IMR-90 (cell line): ENCODE measurements at regions not wholly inside any gene's neighbourhood (a gene's known extent, or its start where the extent isn't known, plus 50 kb on each side); places are given as distances from the start of the nearest gene placed in this dataset.

ENCODE experiments used
- ATAC-seq: fragments of 200-7000 bp; cut with Tn5 transposase; 2 replicates; pipeline ENCODE4 v1.9.1; 2020; ENCODE audit warnings: low read depth, mild to moderate bottlenecking, moderate library complexity
- BruUV-seq: library from RNA; stranded (reverse); fragments of 400-500 nt; replicated peaks from 2 replicates; lab custom pipeline; 2021; lab: Mats Ljungman, UMichigan
- CTCF ChIA-PET: fragments of 300-600 bp; formaldehyde crosslinking; extraction: SDS; loops from one replicate; lab custom pipeline; 2021; ENCODE audit warnings: antibody characterized with exemption; lab: Yijun Ruan, JAX
- POLR2A ChIA-PET: fragments of 300-600 bp; sonication (Branson Sonifier 250); formaldehyde crosslinking; loops from one replicate; lab custom pipeline; 2022; ENCODE audit warnings: antibody characterized with exemption; ENCODE audit not compliant: unreplicated experiment; lab: Charles Lee
- DNase-seq: peaks from one replicate; pipeline ENCODE4 v3.0.0; 2013
- H2AFZ ChIP-seq: replicated peaks from 2 replicates; pipeline ENCODE3; 2013; ENCODE audit warnings: low read length, mild to moderate bottlenecking; ENCODE audit not compliant: poor library complexity
- H2AK5ac ChIP-seq: 2 replicates; pipeline ENCODE4 v1.6.1; 2013; ENCODE audit warnings: low read depth, low read length, inconsistent platforms
- H2AK9ac ChIP-seq: replicated peaks from 2 replicates; pipeline ENCODE3; 2013; ENCODE audit warnings: mild to moderate bottlenecking, low read depth, low read length, moderate library complexity; ENCODE audit not compliant: poor library complexity
- H2BK120ac ChIP-seq: 2 replicates; pipeline ENCODE4 v1.6.1; 2013; ENCODE audit warnings: low read depth, low read length, inconsistent platforms
- H2BK15ac ChIP-seq: 3 replicates; pipeline ENCODE4 v1.6.1; 2013; ENCODE audit warnings: low read depth, low read length, inconsistent platforms
- H2BK20ac ChIP-seq: 2 replicates; pipeline ENCODE4 v1.6.1; 2013; ENCODE audit warnings: low read depth, mild to moderate bottlenecking, inconsistent platforms, low read length, moderate library complexity
- H2BK5ac ChIP-seq: 2 replicates; pipeline ENCODE4 v1.6.1; 2013; ENCODE audit warnings: mild to moderate bottlenecking, low read depth, low read length, inconsistent platforms; ENCODE audit not compliant: poor library complexity, severe bottlenecking
- H3K14ac ChIP-seq: replicated peaks from 2 replicates; pipeline ENCODE4 v1.6.1; 2013; ENCODE audit warnings: low read depth, low read length, inconsistent platforms
- H3K18ac ChIP-seq: 2 replicates; pipeline ENCODE4 v1.6.1; 2013; ENCODE audit warnings: low read depth, low read length, control low read depth
- H3K23ac ChIP-seq: 2 replicates; pipeline ENCODE4 v1.6.1; 2013; ENCODE audit warnings: low read depth, low read length, inconsistent platforms
- H3K27ac ChIP-seq: 2 replicates; pipeline ENCODE4 v1.5.1; 2013; ENCODE audit warnings: mild to moderate bottlenecking, control low read depth, low read length; ENCODE audit not compliant: insufficient read depth
- H3K27me3 ChIP-seq: 2 replicates; pipeline ENCODE4 v1.6.1; 2013; ENCODE audit warnings: low read length; ENCODE audit not compliant: control insufficient read depth, insufficient read depth
- H3K36me3 ChIP-seq: 2 replicates; pipeline ENCODE4 v1.6.1; 2013; ENCODE audit warnings: low read length, mixed read lengths; ENCODE audit not compliant: control insufficient read depth, insufficient read depth
- H3K4ac ChIP-seq: 2 replicates; pipeline ENCODE4 v1.6.1; 2013; ENCODE audit warnings: low read depth, low read length, inconsistent platforms
- H3K4me1 ChIP-seq: 2 replicates; pipeline ENCODE4 v1.6.1; 2013; ENCODE audit warnings: low read length, mixed read lengths; ENCODE audit not compliant: control insufficient read depth, insufficient read depth
- H3K4me2 ChIP-seq: 2 replicates; pipeline ENCODE4 v1.6.1; 2013; ENCODE audit warnings: low read depth, mild to moderate bottlenecking, control low read depth, low read length, moderate library complexity
- H3K4me3 ChIP-seq: 2 replicates; pipeline ENCODE4 v1.5.1; 2013; ENCODE audit warnings: low read depth, mild to moderate bottlenecking, control low read depth, low read length, moderate library complexity; ENCODE audit not compliant: insufficient read depth
- H3K56ac ChIP-seq: 2 replicates; pipeline ENCODE4 v1.6.1; 2013; ENCODE audit warnings: low read length, inconsistent platforms; ENCODE audit not compliant: insufficient read depth; ENCODE audit errors: extremely low read depth
- H3K79me1 ChIP-seq, 2 experiments: 2 replicates each; pipeline ENCODE4 v1.6.1; 2013; ENCODE audit warnings: low read length in 2 of 2, inconsistent platforms in 1 of 2, low read depth in 1 of 2
- H3K9ac ChIP-seq: 2 replicates; pipeline ENCODE4 v1.6.1; 2013; ENCODE audit warnings: low read depth, low read length, control low read depth
- H3K9me1 ChIP-seq: 2 replicates; pipeline ENCODE4 v1.6.1; 2013; ENCODE audit warnings: low read length, inconsistent platforms; ENCODE audit not compliant: insufficient read depth
- H3K9me3 ChIP-seq: 2 replicates; pipeline ENCODE4 v1.6.1; 2013; ENCODE audit warnings: low read length; ENCODE audit not compliant: control insufficient read depth, insufficient read depth
- H4K20me1 ChIP-seq: 2 replicates; pipeline ENCODE4 v1.6.1; 2013; ENCODE audit warnings: low read length, inconsistent platforms; ENCODE audit not compliant: insufficient read depth
- H4K5ac ChIP-seq: 2 replicates; pipeline ENCODE4 v1.6.1; 2013; ENCODE audit warnings: mild to moderate bottlenecking, low read depth, low read length, control low read depth
- H4K8ac ChIP-seq, 2 experiments: 2 replicates each; pipeline ENCODE4 v1.6.1; 2013; ENCODE audit warnings: low read depth in 2 of 2, low read length in 2 of 2, control low read depth in 1 of 2, inconsistent platforms in 1 of 2
- H4K91ac ChIP-seq: 2 replicates; pipeline ENCODE4 v1.6.1; 2013; ENCODE audit warnings: low read depth, low read length, inconsistent platforms; ENCODE audit not compliant: insufficient read depth
- BHLHE40 ChIP-seq: fragments of 150-350 bp; IDR thresholded peaks from 2 replicates; pipeline ENCODE4 v1.6.1; 2016; ENCODE audit warnings: mild to moderate bottlenecking, low read depth, low read length
- CEBPB ChIP-seq: IDR thresholded peaks from 2 replicates; pipeline ENCODE4 v1.6.1; 2012; ENCODE audit warnings: low read depth, low read length, improper control_type of control experiment
- CHD1 ChIP-seq: IDR thresholded peaks from 2 replicates; pipeline ENCODE4 v1.6.1; 2012; ENCODE audit warnings: low read depth, low read length, improper control_type of control experiment
- FOS ChIP-seq: fragments of 150-350 bp; IDR thresholded peaks from 2 replicates; pipeline ENCODE4 v1.6.1; 2016; ENCODE audit warnings: low read depth, low read length
- MAFK ChIP-seq: IDR thresholded peaks from 2 replicates; pipeline ENCODE4 v1.6.1; 2012; ENCODE audit warnings: low read depth, low read length, improper control_type of control experiment
- MAZ ChIP-seq: IDR thresholded peaks from 2 replicates; pipeline ENCODE4 v1.6.1; 2012; ENCODE audit warnings: low read depth, mild to moderate bottlenecking, low read length, improper control_type of control experiment, moderate library complexity, borderline replicate concordance
- MXI1 ChIP-seq: IDR thresholded peaks from 2 replicates; pipeline ENCODE4 v1.6.1; 2012; ENCODE audit warnings: low read depth, mild to moderate bottlenecking, low read length, moderate library complexity, borderline replicate concordance
- NFE2L2 ChIP-seq: fragments of 150-350 bp; IDR thresholded peaks from 2 replicates; pipeline ENCODE4 v1.6.1; 2016; ENCODE audit warnings: low read depth, mild to moderate bottlenecking, low read length
- POLR2A ChIP-seq: IDR thresholded peaks from 2 replicates; pipeline ENCODE4 v1.6.1; 2012; ENCODE audit warnings: mild to moderate bottlenecking, low read depth, low read length
- RAD21 ChIP-seq: IDR thresholded peaks from 2 replicates; pipeline ENCODE4 v1.6.1; 2012; ENCODE audit warnings: low read length, improper control_type of control experiment
- RCOR1 ChIP-seq: IDR thresholded peaks from 2 replicates; pipeline ENCODE4 v1.6.1; 2012; ENCODE audit warnings: mild to moderate bottlenecking, low read length, improper control_type of control experiment; ENCODE audit not compliant: insufficient replicate concordance
- RFX5 ChIP-seq: IDR thresholded peaks from 2 replicates; pipeline ENCODE4 v1.8.0; 2012; ENCODE audit warnings: low read depth, mild to moderate bottlenecking, low read length, moderate library complexity
- SMC3 ChIP-seq: fragments of 150-350 bp; IDR thresholded peaks from 2 replicates; pipeline ENCODE4 v1.6.1; 2016; ENCODE audit warnings: low read depth, mild to moderate bottlenecking, antibody characterized with exemption, low read length, moderate library complexity
- WGBS, 2 experiments: methylation state at CpG; one replicate each; pipeline versions ENCODE4 v1.1.5 to v1.1.7; 2013; ENCODE audit warnings: missing lambda C conversion rate in 2 of 2; ENCODE audit not compliant: insufficient read length in 1 of 2; ENCODE audit errors: extremely low coverage in 2 of 2; 5-methylcytosine and 5-hydroxymethylcytosine counted together
- dilution Hi-C: fragments of 300-500 bp; cut with HindIII; formaldehyde crosslinking; loops from one replicate; pipeline ENCODE4 v1.14.3; 2018; ENCODE audit warnings: low sequenced_read_pairs; ENCODE audit not compliant: unreplicated experiment
- in situ Hi-C: fragments of 300-500 bp; cut with MboI; formaldehyde crosslinking; loops from 3 replicates; pipeline ENCODE4 v1.14.3; 2019; ENCODE audit warnings: low sequenced_read_pairs, inconsistent platforms, mixed read lengths
- intact Hi-C: fragments of 100-400 bp; cut with micrococcal nuclease; formaldehyde crosslinking; loops from 2 replicates; pipeline ENCODE4 v1.10.0; 2022
- TF ChIP-seq, protein P1 (sequence below): conservative IDR thresholded peaks from 2 replicates; pipeline ENCODE4 v1.5.1; 2012; ENCODE audit warnings: mild to moderate bottlenecking, low read depth, low read length, improper control_type of control experiment
- TF ChIP-seq, protein P2 (sequence below): fragments of 150-350 bp; IDR thresholded peaks from 2 replicates; pipeline ENCODE4 v1.6.1; 2017; ENCODE audit warnings: mild to moderate bottlenecking, antibody characterized with exemption, low read length, low read depth
- TF ChIP-seq, protein P3 (sequence below): fragments of 150-350 bp; IDR thresholded peaks from 2 replicates; pipeline ENCODE4 v1.6.1; 2016; ENCODE audit warnings: low read depth, mild to moderate bottlenecking, low read length, moderate library complexity, borderline replicate concordance

DNA sequence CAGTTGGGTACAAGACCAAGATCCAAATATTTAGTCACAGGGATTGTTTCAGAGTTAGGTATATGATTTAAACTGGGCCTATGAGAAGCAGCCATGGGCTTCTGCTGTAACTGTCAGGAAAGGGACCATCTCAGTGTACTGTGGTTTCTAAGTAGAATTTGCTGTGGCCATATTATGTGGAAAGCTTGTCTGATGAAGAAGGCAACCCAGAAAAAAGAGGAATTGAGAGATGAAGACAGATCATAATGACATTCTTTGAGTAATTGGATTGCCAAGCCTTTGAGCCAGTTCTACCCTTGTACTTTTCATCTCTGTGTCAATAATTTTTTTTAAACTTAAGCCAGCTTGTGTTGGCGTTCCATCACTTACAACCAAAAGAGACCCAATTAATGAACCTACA is 259.6 kb downstream of the NUP35 start:
- Histone ChIP-seq H3K79me1 (no peaks in the 10 kb centered on the region), H3K4me2 (no peak overlapping the region), H4K5ac (no peak overlapping the region), H3K36me3 (no peaks in the 10 kb centered on the region), H2AK5ac (no peak overlapping the region), H2BK20ac (no peak overlapping the region), H3K4me3 (no peak overlapping the region), H3K14ac (no peak overlapping the region), H3K9me1 (no peaks in the 10 kb centered on the region), H3K9me3 (peaks cover 3% of the 10 kb centered on the region; the same call in 1 of the 2 replicates), H3K4me1 (no peaks in the 10 kb centered on the region), H3K27me3 (no peaks in the 10 kb centered on the region), H3K27ac (no peak overlapping the region), H3K9ac (no peak overlapping the region), H4K20me1 (no peaks in the 10 kb centered on the region), H3K4ac (no peak overlapping the region), H4K8ac (no peak overlapping the region), H2BK120ac (no peak overlapping the region), H3K56ac (no peak overlapping the region), H2BK15ac (no peak overlapping the region), H3K23ac (no peak overlapping the region), H2AFZ (no peak overlapping the region), H2AK9ac (no peak overlapping the region), H2BK5ac (no peak overlapping the region), H4K91ac (no peak overlapping the region), H3K18ac (no peak overlapping the region)
- intact Hi-C loops (no loop called here), dilution Hi-C loops (no loop called here), in situ Hi-C loops (no loop called here)
- no TSS peak for BruUV-seq
- no peak for TF ChIP-seq MAZ
- TF ChIP-seq MXI1 = no peak
- no peak for TF ChIP-seq MAFK
- TF ChIP-seq POLR2A = no peak
- TF ChIP-seq, protein P1, sequence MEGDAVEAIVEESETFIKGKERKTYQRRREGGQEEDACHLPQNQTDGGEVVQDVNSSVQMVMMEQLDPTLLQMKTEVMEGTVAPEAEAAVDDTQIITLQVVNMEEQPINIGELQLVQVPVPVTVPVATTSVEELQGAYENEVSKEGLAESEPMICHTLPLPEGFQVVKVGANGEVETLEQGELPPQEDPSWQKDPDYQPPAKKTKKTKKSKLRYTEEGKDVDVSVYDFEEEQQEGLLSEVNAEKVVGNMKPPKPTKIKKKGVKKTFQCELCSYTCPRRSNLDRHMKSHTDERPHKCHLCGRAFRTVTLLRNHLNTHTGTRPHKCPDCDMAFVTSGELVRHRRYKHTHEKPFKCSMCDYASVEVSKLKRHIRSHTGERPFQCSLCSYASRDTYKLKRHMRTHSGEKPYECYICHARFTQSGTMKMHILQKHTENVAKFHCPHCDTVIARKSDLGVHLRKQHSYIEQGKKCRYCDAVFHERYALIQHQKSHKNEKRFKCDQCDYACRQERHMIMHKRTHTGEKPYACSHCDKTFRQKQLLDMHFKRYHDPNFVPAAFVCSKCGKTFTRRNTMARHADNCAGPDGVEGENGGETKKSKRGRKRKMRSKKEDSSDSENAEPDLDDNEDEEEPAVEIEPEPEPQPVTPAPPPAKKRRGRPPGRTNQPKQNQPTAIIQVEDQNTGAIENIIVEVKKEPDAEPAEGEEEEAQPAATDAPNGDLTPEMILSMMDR = no peak
- TF ChIP-seq, protein P2, sequence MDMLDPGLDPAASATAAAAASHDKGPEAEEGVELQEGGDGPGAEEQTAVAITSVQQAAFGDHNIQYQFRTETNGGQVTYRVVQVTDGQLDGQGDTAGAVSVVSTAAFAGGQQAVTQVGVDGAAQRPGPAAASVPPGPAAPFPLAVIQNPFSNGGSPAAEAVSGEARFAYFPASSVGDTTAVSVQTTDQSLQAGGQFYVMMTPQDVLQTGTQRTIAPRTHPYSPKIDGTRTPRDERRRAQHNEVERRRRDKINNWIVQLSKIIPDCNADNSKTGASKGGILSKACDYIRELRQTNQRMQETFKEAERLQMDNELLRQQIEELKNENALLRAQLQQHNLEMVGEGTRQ = no peak
- no peak for TF ChIP-seq RAD21
- no peak for TF ChIP-seq SMC3
- no peak for TF ChIP-seq FOS
- no peak for TF ChIP-seq RCOR1
- no peak for TF ChIP-seq RFX5
- TF ChIP-seq CHD1 = no peak
- TF ChIP-seq, protein P3, sequence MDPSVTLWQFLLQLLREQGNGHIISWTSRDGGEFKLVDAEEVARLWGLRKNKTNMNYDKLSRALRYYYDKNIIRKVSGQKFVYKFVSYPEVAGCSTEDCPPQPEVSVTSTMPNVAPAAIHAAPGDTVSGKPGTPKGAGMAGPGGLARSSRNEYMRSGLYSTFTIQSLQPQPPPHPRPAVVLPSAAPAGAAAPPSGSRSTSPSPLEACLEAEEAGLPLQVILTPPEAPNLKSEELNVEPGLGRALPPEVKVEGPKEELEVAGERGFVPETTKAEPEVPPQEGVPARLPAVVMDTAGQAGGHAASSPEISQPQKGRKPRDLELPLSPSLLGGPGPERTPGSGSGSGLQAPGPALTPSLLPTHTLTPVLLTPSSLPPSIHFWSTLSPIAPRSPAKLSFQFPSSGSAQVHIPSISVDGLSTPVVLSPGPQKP = no peak
- TF ChIP-seq NFE2L2 = no peak
- TF ChIP-seq BHLHE40 = no peak
- TF ChIP-seq CEBPB = no peak
- DNase-seq (no peak), ATAC-seq (no peak)
- CTCF ChIA-PET = no interaction called here
- POLR2A ChIA-PET = no interaction called here
- WGBS, 2 experiments = no CpG with 5 or more reads among the region's 1 CpG
